ENCODE measurements at regions not wholly inside any gene's neighbourhood (a gene's known extent, or its start where the extent isn't known, plus 50 kb on each side); places are given as distances from the start of the nearest gene placed in this dataset.

GRCh38 chr13:75132701-75133695 is 349.0 kb downstream of the TBC1D4 start:
- Histone ChIP-seq H3K4me2 (ENCODE audit: control insufficient read depth, extremely low read depth, insufficient read depth, low read depth, low read length) (no peak overlapping the region), H3K27ac (ENCODE audit: control insufficient read depth, insufficient read depth, low read length) (no peak overlapping the region), H3K9me1 (ENCODE audit: control insufficient read depth, extremely low read depth, insufficient read depth, low read length) (no peaks in the 10 kb centered on the region), H3K27me3 (ENCODE audit: control insufficient read depth, extremely low read depth, insufficient read depth, low read length) (no peaks in the 10 kb centered on the region), H3K9ac (ENCODE audit: control insufficient read depth, extremely low read depth, insufficient read depth, low read length) (no peak overlapping the region), H3K36me3 (ENCODE audit: control insufficient read depth in 2 of 2, extremely low read depth in 1 of 2, insufficient read depth in 2 of 2, low read length in 2 of 2) (no peaks in the 10 kb centered on the region), H2AFZ (ENCODE audit: control insufficient read depth, low read length) (no peak overlapping the region), H3K79me2 (ENCODE audit: control insufficient read depth, insufficient read depth, low read length) (no peaks in the 10 kb centered on the region), H3K9me3 (ENCODE audit: control insufficient read depth, low read depth, low read length) (no peaks in the 10 kb centered on the region), H4K20me1 (ENCODE audit: control insufficient read depth, extremely low read depth, insufficient read depth, low read length) (no peaks in the 10 kb centered on the region), H3K4me3 (ENCODE audit: control insufficient read depth in 2 of 3, extremely low read depth in 1 of 3, insufficient read depth in 2 of 3, low read depth in 1 of 3, low read length in 3 of 3) (no peak overlapping the region), H3K4me1 (ENCODE audit: control insufficient read depth, extremely low read depth, insufficient read depth, low read length) (no peaks in the 10 kb centered on the region)
- DNase-seq (ENCODE audit: low read depth, low spot score) (no peak), FAIRE-seq (no peak)
- dilution Hi-C loops (cut with MboI; ENCODE audit: extremely low pct_ligation_motif_present, low sequenced_read_pairs) = no loop called here
- TF ChIP-seq EZH2 (IDR thresholded peaks at IDR 0.05; ENCODE audit: low read length) = no peak
- no peak for TF ChIP-seq CTCF (optimal IDR thresholded peaks at IDR 0.05 in 1 of 3, IDR thresholded peaks at IDR 0.05 in 1 of 3, conservative IDR thresholded peaks at IDR 0.05 in 1 of 3; ENCODE audit: extremely low read depth in 1 of 3, insufficient read depth in 2 of 3, low read length in 3 of 3)

- TF ChIP-seq CTCF (optimal IDR thresholded peaks at IDR 0.05 in 1 of 3, IDR thresholded peaks at IDR 0.05 in 1 of 3, conservative IDR thresholded peaks at IDR 0.05 in 1 of 3; ENCODE audit: extremely low read depth in 1 of 3, insufficient read depth in 2 of 3, low read length in 3 of 3) = no peak
- no peak for TF ChIP-seq EZH2 (IDR thresholded peaks at IDR 0.05; ENCODE audit: low read length)
- Histone ChIP-seq H4K20me1 (ENCODE audit: control insufficient read depth, extremely low read depth, insufficient read depth, low read length) (no peaks in the 10 kb centered on the region), H3K9ac (ENCODE audit: control insufficient read depth, extremely low read depth, insufficient read depth, low read length) (no peak overlapping the region), H3K79me2 (ENCODE audit: control insufficient read depth, insufficient read depth, low read length) (no peaks in the 10 kb centered on the region), H2AFZ (ENCODE audit: control insufficient read depth, low read length) (no peak overlapping the region), H3K27me3 (ENCODE audit: control insufficient read depth, extremely low read depth, insufficient read depth, low read length) (no peaks in the 10 kb centered on the region), H3K36me3 (ENCODE audit: control insufficient read depth in 2 of 2, extremely low read depth in 1 of 2, insufficient read depth in 2 of 2, low read length in 2 of 2) (no peaks in the 10 kb centered on the region), H3K9me3 (ENCODE audit: control insufficient read depth, low read depth, low read length) (no peaks in the 10 kb centered on the region), H3K4me1 (ENCODE audit: control insufficient read depth, extremely low read depth, insufficient read depth, low read length) (no peaks in the 10 kb centered on the region), H3K4me3 (ENCODE audit: control insufficient read depth in 2 of 3, extremely low read depth in 1 of 3, insufficient read depth in 2 of 3, low read depth in 1 of 3, low read length in 3 of 3) (no peak overlapping the region), H3K9me1 (ENCODE audit: control insufficient read depth, extremely low read depth, insufficient read depth, low read length) (no peaks in the 10 kb centered on the region), H3K4me2 (ENCODE audit: control insufficient read depth, extremely low read depth, insufficient read depth, low read depth, low read length) (no peak overlapping the region), H3K27ac (ENCODE audit: control insufficient read depth, insufficient read depth, low read length) (no peak overlapping the region)
- dilution Hi-C loops (cut with MboI; ENCODE audit: extremely low pct_ligation_motif_present, low sequenced_read_pairs) = no loop called here
- FAIRE-seq (no peak), DNase-seq (ENCODE audit: low read depth, low spot score) (no peak)
These were observed 352.6 kb downstream of the TBC1D4 start for GRCh38 chr13:75129331-75129730.
